ENCODE measurements at regions not wholly inside any gene's neighbourhood (a gene's known extent, or its start where the extent isn't known, plus 50 kb on each side); places are given as distances from the start of the nearest gene placed in this dataset.

GRCh38 chr20:50312002-50312681 is 121.5 kb downstream of the CEBPB start:
- H3K14ac ChIP-seq (ENCODE audit: low read length in 2 of 2): no peak overlapping the region
- 94% methylated on average over 3 of the region's 5 CpGs for WGBS
- no peak overlapping the region for H3K23ac ChIP-seq (ENCODE audit: low read length in 2 of 2)

DNA sequence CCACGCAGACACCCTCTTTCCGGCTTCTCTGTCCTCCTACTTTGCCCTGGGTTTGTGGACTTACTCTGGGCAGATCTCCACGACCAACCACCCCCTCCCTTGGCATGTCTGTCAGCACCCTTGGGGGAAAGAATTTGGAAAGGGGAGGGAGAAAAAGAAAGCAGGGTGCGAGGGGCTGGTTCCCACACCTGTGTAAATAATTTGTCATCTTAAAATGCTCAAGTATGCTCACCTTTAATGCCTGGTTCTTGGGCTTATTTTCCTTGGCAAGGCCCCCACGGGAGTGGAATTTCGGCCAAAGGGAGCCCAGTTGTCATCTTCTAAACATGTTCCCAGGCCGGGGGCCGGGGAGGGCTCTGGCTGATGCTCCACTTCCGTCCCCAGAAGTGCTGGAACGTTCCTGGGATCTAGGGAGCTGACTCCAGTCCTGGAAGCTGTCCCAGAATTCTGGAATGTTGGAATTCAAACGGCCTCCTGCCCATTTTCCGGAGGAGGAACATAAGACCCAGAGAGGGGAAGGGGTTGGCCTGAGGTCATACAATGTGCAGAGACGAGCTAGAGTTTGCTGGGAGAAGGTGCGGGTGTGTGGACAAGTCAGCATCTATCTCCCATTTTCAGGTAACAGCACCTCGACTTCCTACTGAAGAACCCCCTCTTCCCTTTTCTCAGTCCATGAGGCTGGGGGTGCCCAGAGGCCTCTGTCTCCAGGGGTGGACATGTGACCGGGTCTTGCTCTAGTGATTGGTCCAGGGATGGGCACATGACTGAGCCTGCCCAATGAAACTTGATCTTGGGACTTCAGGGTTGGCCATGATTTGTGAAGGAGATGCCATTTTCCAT is 122.3 kb downstream of the CEBPB start:
- H3K79me1 ChIP-seq (replicated peaks; ENCODE audit: low read length, poor library complexity, severe bottlenecking): no peaks in the 10 kb centered on the region
- H2BK15ac ChIP-seq (ENCODE audit: low read depth, poor library complexity, severe bottlenecking): no peak overlapping the region
- H3K27ac ChIP-seq (ENCODE audit: low read length, poor library complexity, severe bottlenecking): no peak overlapping the region
- DNase-seq: peak; percentile 44
- H2BK120ac ChIP-seq (ENCODE audit: low read depth, low read length): peak overlapping the region; percentile 76
- H3K9me3 ChIP-seq (ENCODE audit: control insufficient read depth, low read length): no peaks in the 10 kb centered on the region
- no peak overlapping the region for H3K4me3 ChIP-seq (ENCODE audit: insufficient read depth in 1 of 2, low read depth in 1 of 2, low read length in 2 of 2)
- peak overlapping the region in 1 of 2 experiments; percentile 9 for H3K4ac ChIP-seq (ENCODE audit: low read depth in 1 of 2, low read length in 2 of 2)
- H2BK12ac ChIP-seq (ENCODE audit: low read length in 2 of 2): peak overlapping the region; percentile 80 to 85
- no peaks in the 10 kb centered on the region for H3K36me3 ChIP-seq (ENCODE audit: control insufficient read depth in 1 of 2, insufficient read depth in 2 of 2, low read depth in 1 of 2, low read length in 2 of 2)
- 79% methylated on average over 9 of the region's 16 CpGs for WGBS
- H3K14ac ChIP-seq (ENCODE audit: low read length in 2 of 2): no peak overlapping the region
- H3K27me3 ChIP-seq (ENCODE audit: control insufficient read depth in 1 of 2, insufficient read depth in 1 of 2, low read length in 2 of 2): no peaks in the 10 kb centered on the region
- no peak overlapping the region for H4K8ac ChIP-seq (ENCODE audit: low read length)
- H2AK5ac ChIP-seq (ENCODE audit: low read length, severe bottlenecking): peak overlapping the region; percentile 80
- H4K91ac ChIP-seq (ENCODE audit: low read length): peak overlapping the region; percentile 76
- H3K9ac ChIP-seq (ENCODE audit: low read length): peak overlapping the region; percentile 24
- H3K23ac ChIP-seq (ENCODE audit: low read length in 2 of 2): no peak overlapping the region
- peaks cover 31% of the 10 kb centered on the region for H3K4me1 ChIP-seq (ENCODE audit: control insufficient read depth, insufficient read depth, low read depth, low read length)
- no peak overlapping the region for H2AFZ ChIP-seq (ENCODE audit: low read depth, low read length)
- H2BK5ac ChIP-seq (ENCODE audit: low read depth, low read length, poor library complexity, severe bottlenecking): no peak overlapping the region
- H3K18ac ChIP-seq (ENCODE audit: low read depth in 1 of 2, low read length in 2 of 2): peak overlapping the region; percentile 15 to 58
- no peak overlapping the region for H3K4me2 ChIP-seq (ENCODE audit: low read length, poor library complexity, severe bottlenecking)

More at GRCh38 chr20:50312002-50312681, 121.5 kb downstream of the CEBPB start:
- Histone ChIP-seq H3K27ac (ENCODE audit: low read length, poor library complexity, severe bottlenecking) (no peak overlapping the region), H3K79me1 (replicated peaks; ENCODE audit: low read length, poor library complexity, severe bottlenecking) (no peaks in the 10 kb centered on the region), H3K4me2 (ENCODE audit: low read length, poor library complexity, severe bottlenecking) (no peak overlapping the region), H4K8ac (ENCODE audit: low read length) (peak overlapping the region; percentile 35), H2BK12ac (ENCODE audit: low read length in 2 of 2) (peak overlapping the region; percentile 80 to 85), H2BK120ac (ENCODE audit: low read depth, low read length) (peak overlapping the region; percentile 76), H3K9ac (ENCODE audit: low read length) (peak overlapping the region; percentile 24), H3K18ac (ENCODE audit: low read depth in 1 of 2, low read length in 2 of 2) (peak overlapping the region; percentile 16 to 58), H3K4me1 (ENCODE audit: control insufficient read depth, insufficient read depth, low read depth, low read length) (peaks cover 29% of the 10 kb centered on the region), H3K27me3 (ENCODE audit: control insufficient read depth in 1 of 2, insufficient read depth in 1 of 2, low read length in 2 of 2) (no peaks in the 10 kb centered on the region), H2BK5ac (ENCODE audit: low read depth, low read length, poor library complexity, severe bottlenecking) (no peak overlapping the region), H2BK15ac (ENCODE audit: low read depth, poor library complexity, severe bottlenecking) (no peak overlapping the region), H3K4me3 (ENCODE audit: insufficient read depth in 1 of 2, low read depth in 1 of 2, low read length in 2 of 2) (no peak overlapping the region), H4K91ac (ENCODE audit: low read length) (peak overlapping the region; percentile 76), H3K36me3 (ENCODE audit: control insufficient read depth in 1 of 2, insufficient read depth in 2 of 2, low read depth in 1 of 2, low read length in 2 of 2) (no peaks in the 10 kb centered on the region), H2AFZ (ENCODE audit: low read depth, low read length) (no peak overlapping the region), H3K4ac (ENCODE audit: low read depth in 1 of 2, low read length in 2 of 2) (peak overlapping the region; percentile 32 to 41), H2AK5ac (ENCODE audit: low read length, severe bottlenecking) (peak overlapping the region; percentile 80), H3K9me3 (ENCODE audit: control insufficient read depth, low read length) (no peaks in the 10 kb centered on the region)
- no peak for DNase-seq

GRCh38 chr20:50313522-50313820 is 122.8 kb downstream of the CEBPB start:
- Histone ChIP-seq H3K36me3 (ENCODE audit: control insufficient read depth in 1 of 2, insufficient read depth in 2 of 2, low read depth in 1 of 2, low read length in 2 of 2) (no peaks in the 10 kb centered on the region), H4K8ac (ENCODE audit: low read length) (no peak overlapping the region), H2AK5ac (ENCODE audit: low read length, severe bottlenecking) (peak overlapping the region; percentile 69), H3K14ac (ENCODE audit: low read length in 2 of 2) (no peak overlapping the region), H2BK5ac (ENCODE audit: low read depth, low read length, poor library complexity, severe bottlenecking) (no peak overlapping the region), H3K4me1 (ENCODE audit: control insufficient read depth, insufficient read depth, low read depth, low read length) (peaks cover 29% of the 10 kb centered on the region), H3K27me3 (ENCODE audit: control insufficient read depth in 1 of 2, insufficient read depth in 1 of 2, low read length in 2 of 2) (no peaks in the 10 kb centered on the region), H3K4me3 (ENCODE audit: insufficient read depth in 1 of 2, low read depth in 1 of 2, low read length in 2 of 2) (no peak overlapping the region), H3K9me3 (ENCODE audit: control insufficient read depth, low read length) (no peaks in the 10 kb centered on the region), H2BK120ac (ENCODE audit: low read depth, low read length) (no peak overlapping the region), H3K18ac (ENCODE audit: low read depth in 1 of 2, low read length in 2 of 2) (peak overlapping the region in 1 of 2 experiments; percentile 11), H3K79me1 (replicated peaks; ENCODE audit: low read length, poor library complexity, severe bottlenecking) (no peaks in the 10 kb centered on the region), H3K23ac (ENCODE audit: low read length in 2 of 2) (no peak overlapping the region), H2AFZ (ENCODE audit: low read depth, low read length) (no peak overlapping the region), H3K9ac (ENCODE audit: low read length) (no peak overlapping the region), H2BK15ac (ENCODE audit: low read depth, poor library complexity, severe bottlenecking) (no peak overlapping the region), H3K4ac (ENCODE audit: low read depth in 1 of 2, low read length in 2 of 2) (no peak overlapping the region), H4K91ac (ENCODE audit: low read length) (peak overlapping the region; percentile 49), H3K27ac (ENCODE audit: low read length, poor library complexity, severe bottlenecking) (no peak overlapping the region), H2BK12ac (ENCODE audit: low read length in 2 of 2) (peak overlapping the region in 1 of 2 experiments; percentile 34), H3K4me2 (ENCODE audit: low read length, poor library complexity, severe bottlenecking) (no peak overlapping the region)
- WGBS: 100% methylated on average over 2 of the region's 2 CpGs
- no peak for DNase-seq

Measured in mesenchymal stem cell (in vitro differentiated cells and primary cell).